GM12873 (cell line): ENCODE measurements at regions not wholly inside any gene's neighbourhood (a gene's known extent, or its start where the extent isn't known, plus 50 kb on each side); places are given as distances from the start of the nearest gene placed in this dataset.

Experiments
- TF ChIP-seq, protein P1 (sequence below): IDR thresholded peaks from 2 replicates; pipeline ENCODE4 v1.5.1; 2012; ENCODE audit warnings: low read depth, mild to moderate bottlenecking, moderate library complexity, low read length, control low read depth; ENCODE audit not compliant: insufficient read depth; ENCODE audit errors: missing control alignments

DNA sequence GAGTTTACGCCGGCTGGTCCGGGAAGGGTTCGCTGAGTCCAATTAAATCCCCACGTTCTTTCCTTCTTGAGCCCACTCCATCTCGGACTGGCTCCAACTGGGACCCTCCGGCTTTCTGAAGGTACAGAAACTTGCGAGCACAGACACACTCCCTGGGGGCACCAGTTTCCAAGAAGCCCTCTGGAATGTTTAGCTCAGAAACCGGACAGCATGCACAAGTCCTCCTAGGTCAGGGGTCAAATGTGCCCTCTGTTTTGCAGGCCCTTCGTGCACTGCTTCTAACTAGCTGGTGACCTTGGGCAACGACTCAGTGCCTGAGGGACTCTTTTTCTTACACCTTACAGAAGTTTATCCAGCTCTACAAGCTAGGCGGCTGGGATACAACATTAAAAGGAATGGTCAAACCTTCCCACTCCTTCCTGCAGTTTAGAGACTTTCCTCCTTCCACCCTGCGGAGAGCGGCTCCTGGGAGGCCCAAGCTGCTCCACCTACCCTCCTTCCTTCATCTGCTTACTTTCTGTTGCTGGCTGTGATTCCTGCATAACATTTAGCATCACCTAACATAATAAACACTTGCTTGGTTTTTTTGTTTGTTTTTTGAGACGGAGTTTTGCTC is 275.5 kb downstream of the BCOR start:
- TF ChIP-seq, protein P1, sequence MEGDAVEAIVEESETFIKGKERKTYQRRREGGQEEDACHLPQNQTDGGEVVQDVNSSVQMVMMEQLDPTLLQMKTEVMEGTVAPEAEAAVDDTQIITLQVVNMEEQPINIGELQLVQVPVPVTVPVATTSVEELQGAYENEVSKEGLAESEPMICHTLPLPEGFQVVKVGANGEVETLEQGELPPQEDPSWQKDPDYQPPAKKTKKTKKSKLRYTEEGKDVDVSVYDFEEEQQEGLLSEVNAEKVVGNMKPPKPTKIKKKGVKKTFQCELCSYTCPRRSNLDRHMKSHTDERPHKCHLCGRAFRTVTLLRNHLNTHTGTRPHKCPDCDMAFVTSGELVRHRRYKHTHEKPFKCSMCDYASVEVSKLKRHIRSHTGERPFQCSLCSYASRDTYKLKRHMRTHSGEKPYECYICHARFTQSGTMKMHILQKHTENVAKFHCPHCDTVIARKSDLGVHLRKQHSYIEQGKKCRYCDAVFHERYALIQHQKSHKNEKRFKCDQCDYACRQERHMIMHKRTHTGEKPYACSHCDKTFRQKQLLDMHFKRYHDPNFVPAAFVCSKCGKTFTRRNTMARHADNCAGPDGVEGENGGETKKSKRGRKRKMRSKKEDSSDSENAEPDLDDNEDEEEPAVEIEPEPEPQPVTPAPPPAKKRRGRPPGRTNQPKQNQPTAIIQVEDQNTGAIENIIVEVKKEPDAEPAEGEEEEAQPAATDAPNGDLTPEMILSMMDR = no peak

- TF ChIP-seq, protein P1 = no peak
Observed at GRCh38 chrX:39823424-39823823, 274.3 kb downstream of the BCOR start.

GRCh38 chrX:39823854-39824253 is 273.9 kb downstream of the BCOR start:
- TF ChIP-seq, protein P1 = no peak

DNA sequence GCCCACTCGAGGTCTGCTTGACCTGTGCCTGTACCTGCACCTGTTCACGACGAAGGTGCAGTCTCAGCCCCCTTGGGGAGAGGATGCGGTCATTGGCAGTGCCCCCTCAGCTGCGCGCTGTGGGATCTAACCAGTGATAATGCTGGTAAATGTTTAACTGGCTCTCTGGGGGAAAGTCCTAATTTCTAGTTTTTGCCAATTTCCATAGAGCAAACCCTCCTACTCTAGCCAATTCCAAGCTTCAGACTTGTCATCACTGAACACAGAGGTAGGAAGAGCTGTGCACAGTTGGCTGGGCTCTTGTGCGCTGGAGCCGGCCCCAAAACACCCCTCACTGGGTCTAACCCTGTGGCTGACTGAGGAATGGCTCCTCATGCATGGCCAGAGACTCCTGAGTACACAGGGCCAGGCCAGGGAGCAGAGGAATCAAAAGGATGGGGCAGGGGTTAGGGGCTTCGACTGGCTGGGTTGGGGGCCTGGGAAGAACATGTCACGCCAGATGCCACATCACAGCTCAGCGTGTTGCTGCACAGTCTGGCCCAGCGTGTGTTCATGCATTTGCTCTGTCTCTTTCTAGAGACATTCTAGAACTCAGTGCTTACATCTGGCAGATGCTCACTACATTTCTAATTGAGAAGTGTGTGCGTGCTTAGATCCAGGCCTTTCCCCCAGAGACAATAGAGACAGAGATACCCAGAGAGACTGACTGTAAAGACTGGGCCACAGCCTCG is 270.8 kb downstream of the BCOR start:
- TF ChIP-seq, protein P1 = no peak

- TF ChIP-seq, protein P1 = no peak
Observed at GRCh38 chrX:39827951-39828350, 269.8 kb downstream of the BCOR start.

DNA sequence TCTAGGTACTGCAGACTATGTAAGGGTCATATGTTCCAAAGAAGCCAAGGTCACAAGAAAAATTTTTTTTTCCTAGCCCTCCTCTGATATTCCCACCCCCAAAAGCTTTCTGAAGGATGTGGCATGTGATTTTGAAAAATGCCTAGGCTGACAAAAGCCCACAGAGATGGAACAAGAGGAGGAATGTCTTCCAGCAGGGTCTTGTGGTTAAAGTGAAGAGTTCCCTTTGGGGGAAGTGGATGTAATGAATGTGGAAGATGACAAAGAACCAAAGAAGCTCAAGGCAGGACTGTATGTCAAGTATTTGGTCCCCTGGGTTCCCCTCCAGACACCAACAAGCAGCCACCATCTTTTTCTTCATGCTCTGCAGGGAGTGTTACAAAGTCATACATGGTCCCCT is 268.8 kb downstream of the BCOR start:
- TF ChIP-seq, protein P1 = no peak

DNA sequence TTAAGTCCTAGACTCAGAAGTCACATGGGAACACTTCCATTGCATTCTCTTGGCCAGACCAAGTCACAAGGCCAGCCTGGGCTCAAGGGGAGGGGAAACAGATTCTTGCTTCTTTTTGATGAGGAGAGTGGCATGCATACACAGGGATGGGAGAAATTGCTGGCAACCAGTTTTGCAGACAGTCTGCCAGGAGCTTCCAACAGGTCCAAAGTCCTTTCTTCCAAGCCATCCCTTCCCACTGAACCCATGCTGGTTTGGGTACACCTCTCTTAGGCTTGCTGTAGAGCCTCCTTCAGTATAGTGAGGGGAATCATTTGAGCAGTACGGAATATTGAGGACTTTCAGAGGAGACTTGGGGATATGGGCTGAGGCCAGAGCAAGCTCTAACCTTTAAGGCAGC is 267.8 kb downstream of the BCOR start:
- TF ChIP-seq, protein P1 = no peak
